ENCODE measurements at regions not wholly inside any gene's neighbourhood (a gene's known extent, or its start where the extent isn't known, plus 50 kb on each side); places are given as distances from the start of the nearest gene placed in this dataset.

- POLR2A ChIA-PET: no interaction called here
- no peak for TF ChIP-seq SP3 (tag by site-specific recombination; IDR thresholded peaks at IDR 0.05)
- TF ChIP-seq, protein P1, sequence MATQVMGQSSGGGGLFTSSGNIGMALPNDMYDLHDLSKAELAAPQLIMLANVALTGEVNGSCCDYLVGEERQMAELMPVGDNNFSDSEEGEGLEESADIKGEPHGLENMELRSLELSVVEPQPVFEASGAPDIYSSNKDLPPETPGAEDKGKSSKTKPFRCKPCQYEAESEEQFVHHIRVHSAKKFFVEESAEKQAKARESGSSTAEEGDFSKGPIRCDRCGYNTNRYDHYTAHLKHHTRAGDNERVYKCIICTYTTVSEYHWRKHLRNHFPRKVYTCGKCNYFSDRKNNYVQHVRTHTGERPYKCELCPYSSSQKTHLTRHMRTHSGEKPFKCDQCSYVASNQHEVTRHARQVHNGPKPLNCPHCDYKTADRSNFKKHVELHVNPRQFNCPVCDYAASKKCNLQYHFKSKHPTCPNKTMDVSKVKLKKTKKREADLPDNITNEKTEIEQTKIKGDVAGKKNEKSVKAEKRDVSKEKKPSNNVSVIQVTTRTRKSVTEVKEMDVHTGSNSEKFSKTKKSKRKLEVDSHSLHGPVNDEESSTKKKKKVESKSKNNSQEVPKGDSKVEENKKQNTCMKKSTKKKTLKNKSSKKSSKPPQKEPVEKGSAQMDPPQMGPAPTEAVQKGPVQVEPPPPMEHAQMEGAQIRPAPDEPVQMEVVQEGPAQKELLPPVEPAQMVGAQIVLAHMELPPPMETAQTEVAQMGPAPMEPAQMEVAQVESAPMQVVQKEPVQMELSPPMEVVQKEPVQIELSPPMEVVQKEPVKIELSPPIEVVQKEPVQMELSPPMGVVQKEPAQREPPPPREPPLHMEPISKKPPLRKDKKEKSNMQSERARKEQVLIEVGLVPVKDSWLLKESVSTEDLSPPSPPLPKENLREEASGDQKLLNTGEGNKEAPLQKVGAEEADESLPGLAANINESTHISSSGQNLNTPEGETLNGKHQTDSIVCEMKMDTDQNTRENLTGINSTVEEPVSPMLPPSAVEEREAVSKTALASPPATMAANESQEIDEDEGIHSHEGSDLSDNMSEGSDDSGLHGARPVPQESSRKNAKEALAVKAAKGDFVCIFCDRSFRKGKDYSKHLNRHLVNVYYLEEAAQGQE (tag by site-specific recombination; IDR thresholded peaks at IDR 0.05): peak; percentile 55
- Histone ChIP-seq H3K27ac (ENCODE audit: extremely low read depth, low read depth, low read length) (no peak overlapping the region), H3K36me3 (ENCODE audit: control insufficient read depth in 2 of 2, insufficient read depth in 1 of 2, low read length in 2 of 2) (no peaks in the 10 kb centered on the region), H3K4me1 (ENCODE audit: control insufficient read depth, insufficient read depth, low read length) (no peaks in the 10 kb centered on the region), H3K9me3 (ENCODE audit: control insufficient read depth, insufficient read depth, low read depth, low read length) (no peaks in the 10 kb centered on the region), H3K4me3 (ENCODE audit: low read depth, low read length) (no peak overlapping the region)
- CTCF ChIA-PET: no interaction called here
Observed at GRCh38 chr7:106566672-106567071, 94.3 kb downstream of the CCDC71L start.

DNA sequence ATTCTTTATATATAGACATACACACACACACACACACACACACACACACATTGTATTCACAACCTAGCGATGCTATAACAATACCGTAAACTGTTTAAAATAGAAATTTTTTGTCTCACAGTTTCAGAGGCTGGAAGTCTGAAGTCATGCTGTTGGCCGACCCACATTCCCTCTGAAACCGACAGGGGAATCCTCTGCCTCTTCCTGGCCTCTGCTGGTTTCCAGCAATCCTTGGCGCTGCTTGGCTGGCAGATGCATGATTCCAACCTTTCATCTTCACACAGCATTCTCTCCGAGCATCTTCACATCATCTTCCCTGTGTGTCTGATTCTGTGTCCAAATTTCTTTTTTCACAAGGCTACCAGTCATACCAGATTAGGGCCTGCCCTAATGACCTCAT, 94.8 kb downstream of the CCDC71L start:
- ChIA-PET POLR2A (no interaction called here), CTCF (no interaction called here)
- TF ChIP-seq FEZF1 (tag by site-specific recombination; IDR thresholded peaks at IDR 0.05) (no peak), ZNF114 (tag by site-specific recombination; IDR thresholded peaks at IDR 0.05) (no peak)
- TF ChIP-seq, protein P2, sequence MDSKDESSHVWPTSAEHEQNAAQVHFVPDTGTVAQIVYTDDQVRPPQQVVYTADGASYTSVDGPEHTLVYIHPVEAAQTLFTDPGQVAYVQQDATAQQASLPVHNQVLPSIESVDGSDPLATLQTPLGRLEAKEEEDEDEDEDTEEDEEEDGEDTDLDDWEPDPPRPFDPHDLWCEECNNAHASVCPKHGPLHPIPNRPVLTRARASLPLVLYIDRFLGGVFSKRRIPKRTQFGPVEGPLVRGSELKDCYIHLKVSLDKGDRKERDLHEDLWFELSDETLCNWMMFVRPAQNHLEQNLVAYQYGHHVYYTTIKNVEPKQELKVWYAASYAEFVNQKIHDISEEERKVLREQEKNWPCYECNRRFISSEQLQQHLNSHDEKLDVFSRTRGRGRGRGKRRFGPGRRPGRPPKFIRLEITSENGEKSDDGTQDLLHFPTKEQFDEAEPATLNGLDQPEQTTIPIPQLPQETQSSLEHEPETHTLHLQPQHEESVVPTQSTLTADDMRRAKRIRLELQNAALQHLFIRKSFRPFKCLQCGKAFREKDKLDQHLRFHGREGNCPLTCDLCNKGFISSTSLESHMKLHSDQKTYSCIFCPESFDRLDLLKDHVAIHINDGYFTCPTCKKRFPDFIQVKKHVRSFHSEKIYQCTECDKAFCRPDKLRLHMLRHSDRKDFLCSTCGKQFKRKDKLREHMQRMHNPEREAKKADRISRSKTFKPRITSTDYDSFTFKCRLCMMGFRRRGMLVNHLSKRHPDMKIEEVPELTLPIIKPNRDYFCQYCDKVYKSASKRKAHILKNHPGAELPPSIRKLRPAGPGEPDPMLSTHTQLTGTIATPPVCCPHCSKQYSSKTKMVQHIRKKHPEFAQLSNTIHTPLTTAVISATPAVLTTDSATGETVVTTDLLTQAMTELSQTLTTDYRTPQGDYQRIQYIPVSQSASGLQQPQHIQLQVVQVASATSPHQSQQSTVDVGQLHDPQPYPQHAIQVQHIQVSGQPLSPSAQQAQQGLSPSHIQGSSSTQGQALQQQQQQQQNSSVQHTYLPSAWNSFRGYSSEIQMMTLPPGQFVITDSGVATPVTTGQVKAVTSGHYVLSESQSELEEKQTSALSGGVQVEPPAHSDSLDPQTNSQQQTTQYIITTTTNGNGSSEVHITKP (tag by site-specific recombination; IDR thresholded peaks at IDR 0.05): no peak

GRCh38 chr7:106565428-106565827, 95.5 kb downstream of the CCDC71L start:
- no peak overlapping the region for H3K4me3 ChIP-seq (ENCODE audit: low read depth, low read length)
- TF ChIP-seq ZSCAN4 (tag by site-specific recombination; IDR thresholded peaks at IDR 0.05) (no peak), REPIN1 (tag by site-specific recombination; IDR thresholded peaks at IDR 0.05; ENCODE audit: low read depth) (no peak), ZNF561 (tag by site-specific recombination; IDR thresholded peaks at IDR 0.05; ENCODE audit: borderline replicate concordance) (no peak), PRDM2 (tag by site-specific recombination; IDR thresholded peaks at IDR 0.05; ENCODE audit: borderline replicate concordance) (no peak), ZSCAN30 (tag by site-specific recombination; IDR thresholded peaks at IDR 0.05) (no peak), PRDM1 (tag by site-specific recombination; IDR thresholded peaks at IDR 0.05) (no peak), SCRT1 (tag by site-specific recombination; IDR thresholded peaks at IDR 0.05; ENCODE audit: borderline replicate concordance) (no peak), ZNF37A (tag by site-specific recombination; IDR thresholded peaks at IDR 0.05) (no peak), ZSCAN16 (tag by site-specific recombination; IDR thresholded peaks at IDR 0.05) (no peak)
- TF ChIP-seq, protein P3, sequence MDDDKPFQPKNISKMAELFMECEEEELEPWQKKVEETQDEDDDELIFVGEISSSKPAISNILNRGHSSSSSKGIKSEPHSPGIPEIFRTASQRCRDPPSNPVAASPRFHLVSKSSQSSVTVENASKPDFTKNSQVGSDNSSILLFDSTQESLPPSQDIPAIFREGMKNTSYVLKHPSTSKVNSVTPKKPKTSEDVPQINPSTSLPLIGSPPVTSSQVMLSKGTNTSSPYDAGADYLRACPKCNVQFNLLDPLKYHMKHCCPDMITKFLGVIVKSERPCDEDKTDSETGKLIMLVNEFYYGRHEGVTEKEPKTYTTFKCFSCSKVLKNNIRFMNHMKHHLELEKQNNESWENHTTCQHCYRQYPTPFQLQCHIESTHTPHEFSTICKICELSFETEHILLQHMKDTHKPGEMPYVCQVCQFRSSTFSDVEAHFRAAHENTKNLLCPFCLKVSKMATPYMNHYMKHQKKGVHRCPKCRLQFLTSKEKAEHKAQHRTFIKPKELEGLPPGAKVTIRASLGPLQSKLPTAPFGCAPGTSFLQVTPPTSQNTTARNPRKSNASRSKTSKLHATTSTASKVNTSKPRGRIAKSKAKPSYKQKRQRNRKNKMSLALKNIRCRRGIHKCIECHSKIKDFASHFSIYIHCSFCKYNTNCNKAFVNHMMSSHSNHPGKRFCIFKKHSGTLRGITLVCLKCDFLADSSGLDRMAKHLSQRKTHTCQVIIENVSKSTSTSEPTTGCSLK (tag by site-specific recombination; IDR thresholded peaks at IDR 0.05): no peak
- no peak overlapping the region for H3K27ac ChIP-seq (ENCODE audit: extremely low read depth, low read depth, low read length)

More for the DNA sequence above, 94.8 kb downstream of the CCDC71L start:
- H3K4me1 ChIP-seq (ENCODE audit: control insufficient read depth, insufficient read depth, low read length): no peaks in the 10 kb centered on the region
- no peak overlapping the region for H3K4me3 ChIP-seq (ENCODE audit: low read depth, low read length)
- H3K9me3 ChIP-seq (ENCODE audit: control insufficient read depth, insufficient read depth, low read depth, low read length): no peaks in the 10 kb centered on the region
- no peaks in the 10 kb centered on the region for H3K36me3 ChIP-seq (ENCODE audit: control insufficient read depth in 2 of 2, insufficient read depth in 1 of 2, low read length in 2 of 2)
- H3K27ac ChIP-seq (ENCODE audit: extremely low read depth, low read depth, low read length): no peak overlapping the region

More at GRCh38 chr7:106565428-106565827, 95.5 kb downstream of the CCDC71L start:
- ChIA-PET POLR2A (no interaction called here), CTCF (no interaction called here)
- Histone ChIP-seq H3K9me3 (ENCODE audit: control insufficient read depth, insufficient read depth, low read depth, low read length) (no peaks in the 10 kb centered on the region), H3K4me1 (ENCODE audit: control insufficient read depth, insufficient read depth, low read length) (no peaks in the 10 kb centered on the region), H3K36me3 (ENCODE audit: control insufficient read depth in 2 of 2, insufficient read depth in 1 of 2, low read length in 2 of 2) (no peaks in the 10 kb centered on the region)
